ENCODE measurements at regions not wholly inside any gene's neighbourhood (a gene's known extent, or its start where the extent isn't known, plus 50 kb on each side); places are given as distances from the start of the nearest gene placed in this dataset.

- Histone ChIP-seq H3K36me3 (ENCODE audit: low read depth, missing control alignments) (no peaks in the 10 kb centered on the region), H3K27me3 (no peaks in the 10 kb centered on the region), H3K4me1 (no peaks in the 10 kb centered on the region), H3K9me3 (no peaks in the 10 kb centered on the region), H3K27ac (no peak overlapping the region), H3K4me3 (no peak overlapping the region)
- 91 to 98% methylated on average over 4 of the region's 4 CpGs for WGBS, 2 donors
- TF ChIP-seq CTCF (IDR thresholded peaks at IDR 0.05) (no peak), POLR2A (IDR thresholded peaks at IDR 0.05) (no peak)
- no peak for DNase-seq
- intact Hi-C loops (cut with DNase I; ENCODE audit: low total_unique reads) = no loop called here
These were observed 119.2 kb downstream of the RASSF10 start for GRCh38 chr11:13128354-13128753.

- H3K27ac ChIP-seq = no peak overlapping the region
- no peaks in the 10 kb centered on the region for H3K9me3 ChIP-seq
- H3K4me3 ChIP-seq = no peak overlapping the region
- H3K4me1 ChIP-seq = no peaks in the 10 kb centered on the region
- WGBS, 2 donors = 67 to 77% methylated on average over 3 of the region's 3 CpGs
- H3K36me3 ChIP-seq (ENCODE audit: low read depth, missing control alignments) = no peaks in the 10 kb centered on the region
- intact Hi-C loops (cut with DNase I; ENCODE audit: low total_unique reads) = no loop called here
- no peaks in the 10 kb centered on the region for H3K27me3 ChIP-seq
- TF ChIP-seq CTCF (IDR thresholded peaks at IDR 0.05) (no peak), POLR2A (IDR thresholded peaks at IDR 0.05) (no peak)
- DNase-seq = no peak
These were observed 125.0 kb downstream of the RASSF10 start for GRCh38 chr11:13134066-13134465.

- no peak overlapping the region for H3K27ac ChIP-seq
- intact Hi-C loops (cut with DNase I; ENCODE audit: low total_unique reads) = no loop called here
- no peak overlapping the region for H3K4me3 ChIP-seq
- no peaks in the 10 kb centered on the region for H3K4me1 ChIP-seq
- no peaks in the 10 kb centered on the region for H3K36me3 ChIP-seq (ENCODE audit: low read depth, missing control alignments)
- H3K9me3 ChIP-seq = no peaks in the 10 kb centered on the region
- 76 to 90% methylated on average over 2 of the region's 2 CpGs for WGBS, 2 donors
- DNase-seq = no peak
- H3K27me3 ChIP-seq = no peaks in the 10 kb centered on the region
- TF ChIP-seq CTCF (IDR thresholded peaks at IDR 0.05) (no peak), POLR2A (IDR thresholded peaks at IDR 0.05) (no peak)
These were observed 125.8 kb downstream of the RASSF10 start for GRCh38 chr11:13134886-13135285.

GRCh38 chr11:13135385-13136271 lies 126.5 kb downstream of the RASSF10 start:
- TF ChIP-seq CTCF (IDR thresholded peaks at IDR 0.05) (no peak), POLR2A (IDR thresholded peaks at IDR 0.05) (no peak)
- no peaks in the 10 kb centered on the region for H3K4me1 ChIP-seq
- no peak overlapping the region for H3K27ac ChIP-seq
- no peak overlapping the region for H3K4me3 ChIP-seq
- WGBS, 2 donors = 49 to 64% methylated on average over 3 of the region's 3 CpGs
- DNase-seq = no peak
- H3K9me3 ChIP-seq = no peaks in the 10 kb centered on the region
- intact Hi-C loops (cut with DNase I; ENCODE audit: low total_unique reads) = no loop called here
- no peaks in the 10 kb centered on the region for H3K27me3 ChIP-seq
- H3K36me3 ChIP-seq (ENCODE audit: low read depth, missing control alignments) = no peaks in the 10 kb centered on the region

GRCh38 chr11:13136272-13136596 lies 127.1 kb downstream of the RASSF10 start:
- Histone ChIP-seq H3K4me3 (no peak overlapping the region), H3K27me3 (no peaks in the 10 kb centered on the region), H3K9me3 (no peaks in the 10 kb centered on the region), H3K27ac (no peak overlapping the region), H3K36me3 (ENCODE audit: low read depth, missing control alignments) (no peaks in the 10 kb centered on the region), H3K4me1 (no peaks in the 10 kb centered on the region)
- no peak for DNase-seq
- intact Hi-C loops (cut with DNase I; ENCODE audit: low total_unique reads) = no loop called here
- WGBS, 2 donors = 39 to 64% methylated on average over 2 of the region's 2 CpGs
- TF ChIP-seq POLR2A (IDR thresholded peaks at IDR 0.05) (no peak), CTCF (IDR thresholded peaks at IDR 0.05) (no peak)
